CD4-positive, alpha-beta T cell treated with Interleukin-4 for 1 hour (primary cell): ENCODE measurements at regions not wholly inside any gene's neighbourhood (a gene's known extent, or its start where the extent isn't known, plus 50 kb on each side); places are given as distances from the start of the nearest gene placed in this dataset.
A peak's percentile ranks its signal among the peaks of the same experiment; 100 is the strongest.
"Not testable (repeated sequence)": the region's sequence is repeated elsewhere in the genome, so short reads cannot be mapped to it uniquely, and the experiment has no call there.

Experiments used
- DNase-seq, 2 donors: peaks; one replicate each; pipeline ENCODE4 v3.0.0-alpha.2; 2020 to 2022

DNA sequence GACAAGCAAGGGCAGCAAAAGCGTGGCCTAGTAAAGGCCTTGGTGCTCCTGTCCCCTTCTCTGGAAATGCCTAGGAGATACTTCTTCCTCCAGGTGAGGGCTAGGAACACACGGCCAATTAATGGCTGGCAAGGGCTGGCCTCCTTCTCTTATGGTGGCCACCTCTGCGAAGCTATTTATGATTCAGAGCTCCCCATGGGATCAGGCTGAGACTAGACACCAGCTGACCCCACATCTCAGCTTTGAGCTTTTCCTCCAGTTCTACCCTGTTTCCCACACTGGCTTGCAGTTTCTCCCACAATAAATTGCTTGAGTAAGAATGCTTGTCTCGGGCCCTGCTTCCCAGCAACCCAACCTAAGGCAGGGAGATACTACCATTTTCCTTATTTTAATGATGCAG is 53.7 kb downstream of the CAMK2N1 start:
- no peak for DNase-seq

- no peak for DNase-seq
Observed at GRCh38 chr1:20431176-20431460, 54.9 kb downstream of the CAMK2N1 start.

- peak in 1 of 2 donors; percentile 3 for DNase-seq
Observed at GRCh38 chr1:20430355-20431175, 55.4 kb downstream of the CAMK2N1 start.

DNA sequence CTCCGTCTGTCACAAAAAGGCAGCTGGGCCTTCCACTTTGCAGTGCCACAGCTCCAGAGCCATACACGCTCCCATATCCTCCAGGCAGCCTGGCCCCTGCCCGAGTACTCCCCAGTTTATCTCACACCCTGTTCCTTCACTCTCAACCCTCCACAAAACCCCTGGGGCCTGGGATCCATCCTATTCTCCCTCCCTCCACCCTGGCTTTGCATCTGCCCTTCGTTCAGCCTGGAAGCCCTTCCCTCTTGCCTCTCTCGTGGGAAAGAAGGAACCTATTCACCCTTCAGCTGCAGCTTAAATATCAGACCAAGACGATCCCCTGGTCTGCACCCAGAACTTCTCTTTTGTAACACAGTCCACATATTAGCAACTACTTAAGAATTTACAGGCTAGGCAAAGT is 56.7 kb downstream of the CAMK2N1 start:
- no peak for DNase-seq

DNA sequence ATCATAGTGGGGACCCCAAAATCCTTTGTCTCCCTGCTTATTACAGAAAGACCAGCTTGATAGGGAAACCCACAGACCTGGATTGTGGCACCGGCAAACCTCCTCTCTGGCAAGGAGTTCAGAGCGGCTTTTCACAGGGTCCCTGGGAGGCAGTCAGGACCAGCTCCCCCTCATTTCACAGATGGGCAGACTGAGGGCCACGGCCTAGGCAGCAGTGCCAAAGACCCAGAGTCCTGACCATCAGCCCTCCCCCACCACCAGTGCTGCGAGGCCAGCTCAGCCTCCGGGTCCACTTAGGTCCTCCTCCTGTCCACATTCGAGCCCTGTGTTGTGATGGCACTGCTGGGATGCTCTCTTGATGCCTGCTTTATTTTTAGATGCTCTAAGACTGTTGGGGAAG is 57.2 kb downstream of the CAMK2N1 start:
- DNase-seq: no peak

DNA sequence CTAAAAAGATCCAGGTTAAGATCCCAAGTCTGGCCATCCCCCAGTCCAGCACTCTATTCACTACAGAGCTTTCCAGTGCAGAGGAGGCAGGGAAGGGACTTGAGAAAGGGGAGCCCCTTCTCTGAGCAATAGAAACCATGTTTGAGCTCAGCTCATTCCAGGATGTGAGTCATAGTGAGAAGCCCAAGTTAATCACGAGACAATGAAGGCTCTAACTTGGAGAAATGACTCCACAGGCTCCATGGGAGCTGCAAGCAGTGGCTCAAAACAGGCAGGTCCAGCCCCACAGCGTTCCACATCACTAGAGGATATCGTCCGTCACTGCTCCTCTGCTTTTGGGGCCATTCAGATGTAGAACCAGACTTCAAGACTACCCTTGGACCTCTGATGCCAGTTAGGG is 59.1 kb downstream of the CAMK2N1 start:
- no peak for DNase-seq

- no peak for DNase-seq
Observed at GRCh38 chr1:20426371-20426770, 59.6 kb downstream of the CAMK2N1 start.

GRCh38 chr1:20425622-20426021 is 60.4 kb downstream of the CAMK2N1 start:
- DNase-seq: no peak

DNA sequence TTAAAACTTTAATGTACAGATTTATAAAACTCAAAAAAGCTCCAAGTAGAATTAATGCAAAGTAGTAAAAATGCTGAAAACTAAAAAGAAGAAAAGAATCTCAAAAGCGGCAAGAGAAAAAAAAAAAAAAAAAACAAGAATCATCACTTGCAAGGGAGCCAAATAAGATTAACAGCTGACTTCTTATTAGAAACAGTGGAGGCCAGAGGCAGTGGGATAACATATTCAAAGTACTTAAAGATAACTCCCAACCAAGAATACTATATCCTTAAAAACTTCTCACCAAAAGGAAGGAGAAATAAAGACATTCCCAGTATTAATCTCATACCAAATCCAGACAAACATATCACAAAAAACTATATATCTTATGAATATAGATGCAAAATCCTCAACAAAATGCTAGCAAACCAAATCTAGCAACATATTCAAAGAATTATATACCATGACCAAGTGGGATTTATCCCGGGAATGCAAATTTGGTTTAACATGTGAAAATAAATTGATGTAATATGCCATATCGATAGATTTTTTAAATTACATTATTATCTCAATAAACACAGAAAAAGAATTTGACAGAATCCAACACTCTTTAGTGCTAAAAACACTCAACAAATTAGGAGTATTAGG is 62.7 kb downstream of the CAMK2N1 start:
- DNase-seq: no peak

- no peak for DNase-seq
Observed at GRCh38 chr1:20421441-20421840, 64.6 kb downstream of the CAMK2N1 start.

- no peak for DNase-seq
Observed at GRCh38 chr1:20417581-20417980, 68.4 kb downstream of the CAMK2N1 start.

DNA sequence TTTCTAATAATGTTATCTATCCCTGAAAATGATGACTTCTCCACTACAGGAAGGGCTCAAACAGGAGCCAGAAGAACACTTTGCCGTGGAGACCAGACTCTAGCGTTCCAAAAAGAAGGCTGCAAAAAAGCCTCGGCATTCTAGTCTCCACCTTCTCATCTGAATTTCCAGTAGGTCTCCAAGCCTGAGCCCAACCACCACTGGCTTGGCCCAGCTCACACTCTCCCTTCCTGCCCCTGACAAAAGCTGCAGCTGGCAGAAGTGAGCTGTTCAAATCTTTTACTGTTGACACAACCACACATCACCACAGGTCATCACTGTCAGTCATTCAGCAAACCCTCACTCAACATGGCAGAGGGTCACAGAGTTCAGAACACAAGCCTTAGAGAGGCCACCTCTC is 69.3 kb downstream of the CAMK2N1 start:
- no peak for DNase-seq

- no peak for DNase-seq
Observed at GRCh38 chr1:20413776-20414140, 72.3 kb downstream of the CAMK2N1 start.

DNA sequence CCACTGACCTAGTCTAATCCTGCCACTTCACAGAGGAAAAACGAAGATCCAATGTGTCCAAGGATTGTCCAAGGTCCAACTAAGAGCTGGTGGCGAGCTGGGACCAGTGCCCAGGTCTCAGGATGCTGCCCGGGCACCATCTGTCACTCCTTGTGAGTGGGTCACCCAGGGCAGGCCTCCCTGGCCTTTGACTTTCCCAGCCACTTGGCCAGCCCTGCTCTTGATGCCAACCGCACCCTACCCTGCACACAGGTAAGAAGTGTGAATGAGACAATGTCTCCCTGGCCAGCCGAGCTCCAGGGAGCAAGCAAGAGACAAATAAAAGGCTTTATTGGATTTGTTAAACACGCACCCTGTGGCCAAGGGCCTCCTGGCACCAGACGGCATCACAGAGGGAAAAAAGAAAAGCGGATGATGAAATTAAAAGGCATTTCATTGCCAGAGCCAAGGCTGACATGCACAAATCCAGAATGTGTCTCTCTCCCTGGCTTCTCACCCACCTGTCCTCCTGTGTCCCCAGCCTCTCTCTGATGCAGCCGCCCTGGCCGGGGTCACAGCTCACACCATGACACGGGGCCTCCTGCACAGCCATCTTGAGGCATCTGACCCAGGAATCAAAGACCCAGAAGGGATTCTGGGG is 72.8 kb downstream of the CAMK2N1 start:
- DNase-seq: no peak

DNA sequence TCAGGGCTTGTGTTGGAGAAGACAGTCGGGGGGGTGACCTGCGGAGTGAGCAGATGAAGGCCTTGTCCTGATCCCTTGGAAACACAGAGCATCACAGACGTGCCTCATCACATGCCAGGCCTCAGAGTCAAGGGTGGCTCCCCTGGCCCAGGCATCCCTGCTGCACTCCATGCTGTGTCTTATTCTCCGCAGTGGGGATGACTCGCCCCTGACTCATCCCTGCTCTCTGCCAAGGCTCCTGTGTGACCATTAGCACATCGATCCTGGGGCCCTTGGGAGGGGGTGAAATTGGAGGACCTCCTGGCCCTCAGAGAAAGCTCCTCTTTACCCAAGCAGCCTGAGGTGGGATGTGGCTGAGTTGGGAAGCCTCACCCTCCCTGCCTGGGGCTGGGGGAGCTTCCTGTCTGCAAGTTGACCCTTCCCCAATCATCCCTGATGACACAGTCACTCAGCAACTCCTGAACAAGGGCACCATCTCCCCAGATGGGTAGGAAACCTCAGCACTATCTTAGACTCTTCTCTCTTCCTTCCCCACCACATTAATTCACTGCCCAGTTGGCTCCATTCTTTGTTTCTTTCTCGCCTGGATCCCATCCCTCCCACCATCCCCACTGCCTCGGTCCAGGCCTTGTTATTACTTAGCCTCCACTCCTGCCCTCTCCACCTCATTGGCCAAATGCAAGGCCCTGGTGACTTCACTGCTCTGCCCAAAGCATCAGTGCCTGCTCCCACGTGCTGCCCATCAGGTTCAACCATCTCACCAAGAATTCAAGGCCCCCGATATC is 74.6 kb downstream of the CAMK2N1 start:
- DNase-seq: no peak

DNA sequence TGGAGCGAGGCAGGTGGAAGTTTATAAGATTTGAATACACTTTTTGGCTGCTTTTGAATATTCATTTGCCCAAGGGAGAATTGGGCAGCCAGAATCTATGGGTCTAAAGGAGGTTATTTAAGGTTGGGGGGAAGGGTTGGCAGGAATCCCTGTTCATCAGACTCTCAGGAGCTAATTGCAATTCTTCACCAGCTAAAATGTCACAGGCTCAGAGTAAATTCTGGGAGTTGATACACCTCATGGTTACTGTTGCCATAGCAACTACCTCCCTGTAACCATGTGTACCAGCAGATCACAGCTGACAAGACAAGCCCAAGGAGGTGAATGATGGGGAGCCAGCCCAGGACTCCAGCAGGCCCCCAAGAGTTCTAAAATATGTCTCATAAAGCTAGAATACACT is 75.5 kb downstream of the CAMK2N1 start:
- DNase-seq: no peak

GRCh38 chr1:20409971-20410370 is 76.0 kb downstream of the CAMK2N1 start:
- no peak for DNase-seq

- no peak for DNase-seq
Observed at GRCh38 chr1:20409012-20409411, 77.0 kb downstream of the CAMK2N1 start.

DNA sequence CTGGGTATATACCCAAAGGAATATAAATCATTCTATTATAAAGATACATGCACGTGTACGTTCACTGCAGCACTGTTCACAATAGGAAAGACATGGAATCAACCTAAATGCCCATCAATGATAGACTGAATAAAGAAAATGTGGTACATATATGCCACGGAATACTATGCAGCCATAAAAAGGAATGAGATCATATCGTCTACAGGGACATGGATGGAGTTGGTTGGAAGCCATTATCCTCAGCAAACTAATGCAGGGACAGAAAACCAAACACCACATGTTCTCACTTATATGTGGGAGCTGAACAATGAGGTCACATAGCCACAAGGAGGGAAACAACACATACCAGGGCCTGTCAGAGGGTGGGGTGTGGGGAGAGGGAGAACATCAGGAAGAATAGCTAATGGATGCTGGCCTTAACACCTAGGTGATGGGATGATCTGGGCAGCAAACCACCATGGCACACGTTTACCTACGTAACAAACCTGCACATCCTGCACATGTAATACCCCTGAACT is 77.8 kb downstream of the CAMK2N1 start:
- not testable (repeated sequence) for DNase-seq

DNA sequence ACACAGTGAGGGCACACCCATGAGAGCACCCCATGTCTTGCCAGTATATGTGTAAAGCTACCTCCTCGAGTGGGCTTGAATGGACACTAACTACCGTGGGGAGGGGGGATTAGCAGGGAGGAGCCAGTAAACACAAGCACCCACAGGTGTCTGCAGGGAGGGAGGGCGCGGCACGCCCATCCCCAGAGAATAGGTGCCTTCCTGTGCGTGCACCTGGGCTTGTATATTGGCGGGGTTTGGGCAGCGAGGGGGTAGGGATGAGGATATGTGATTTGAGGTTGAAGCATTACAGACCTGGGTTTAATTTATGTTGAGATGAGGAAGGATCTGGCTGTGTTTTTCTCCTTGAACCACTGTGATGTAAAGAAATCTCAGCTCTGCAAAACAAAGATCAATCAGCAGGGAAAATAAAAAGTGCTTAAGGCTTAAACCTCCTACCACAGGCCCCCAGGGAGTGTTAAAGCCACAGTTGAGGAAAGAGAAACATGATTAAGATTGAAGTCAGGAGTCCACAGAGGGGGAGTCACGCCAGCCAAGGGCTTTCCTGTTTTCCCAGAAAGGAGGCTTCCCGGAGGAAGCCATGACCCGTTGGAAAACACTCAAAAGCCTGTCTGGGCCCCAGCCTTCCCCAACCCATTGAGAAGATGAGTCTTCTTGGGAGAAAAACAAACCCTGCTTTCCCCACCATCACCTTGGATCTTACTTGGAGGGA is 80.0 kb downstream of the CAMK2N1 start:
- peak in 1 of 2 donors; percentile 21 for DNase-seq

DNA sequence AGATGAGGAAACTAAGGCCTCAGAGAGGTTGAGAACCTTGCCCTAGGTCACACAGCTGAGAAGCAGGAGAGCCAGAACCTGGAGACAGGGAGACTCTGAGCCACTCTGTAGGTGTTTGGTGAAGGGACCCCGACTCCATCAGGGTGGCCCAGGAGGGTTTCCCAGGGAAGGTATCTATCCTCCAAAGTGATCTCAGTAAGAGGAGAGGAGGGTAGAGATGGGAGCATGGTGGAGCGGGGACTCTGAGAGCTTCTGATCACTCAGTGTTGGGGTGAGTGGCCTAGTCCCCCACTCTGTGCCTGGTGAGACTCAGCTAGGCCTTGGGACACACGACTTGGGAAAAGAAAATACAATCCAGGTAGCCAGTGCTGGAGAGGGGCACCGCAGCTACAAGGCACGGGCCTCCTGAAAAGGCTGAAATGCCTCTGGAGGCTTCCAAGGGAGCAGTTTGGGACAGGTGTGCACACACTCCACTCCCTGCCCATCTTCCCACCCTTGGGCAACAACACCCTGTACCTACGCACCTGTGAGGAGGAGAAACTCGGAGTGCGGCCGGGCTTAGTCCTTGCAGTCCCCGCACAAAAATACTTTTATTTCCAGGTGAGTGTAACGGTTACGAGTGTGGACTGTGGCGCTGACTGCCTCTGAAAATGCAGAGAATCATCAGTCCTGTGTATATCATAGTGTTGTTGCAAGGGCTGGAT is 80.8 kb downstream of the CAMK2N1 start:
- DNase-seq: no peak
